ENCODE measurements at regions not wholly inside any gene's neighbourhood (a gene's known extent, or its start where the extent isn't known, plus 50 kb on each side); places are given as distances from the start of the nearest gene placed in this dataset.
A peak's percentile ranks its signal among the peaks of the same experiment; 100 is the strongest.
"Not testable (repeated sequence)": the region's sequence is repeated elsewhere in the genome, so short reads cannot be mapped to it uniquely, and the experiment has no call there.

DNA sequence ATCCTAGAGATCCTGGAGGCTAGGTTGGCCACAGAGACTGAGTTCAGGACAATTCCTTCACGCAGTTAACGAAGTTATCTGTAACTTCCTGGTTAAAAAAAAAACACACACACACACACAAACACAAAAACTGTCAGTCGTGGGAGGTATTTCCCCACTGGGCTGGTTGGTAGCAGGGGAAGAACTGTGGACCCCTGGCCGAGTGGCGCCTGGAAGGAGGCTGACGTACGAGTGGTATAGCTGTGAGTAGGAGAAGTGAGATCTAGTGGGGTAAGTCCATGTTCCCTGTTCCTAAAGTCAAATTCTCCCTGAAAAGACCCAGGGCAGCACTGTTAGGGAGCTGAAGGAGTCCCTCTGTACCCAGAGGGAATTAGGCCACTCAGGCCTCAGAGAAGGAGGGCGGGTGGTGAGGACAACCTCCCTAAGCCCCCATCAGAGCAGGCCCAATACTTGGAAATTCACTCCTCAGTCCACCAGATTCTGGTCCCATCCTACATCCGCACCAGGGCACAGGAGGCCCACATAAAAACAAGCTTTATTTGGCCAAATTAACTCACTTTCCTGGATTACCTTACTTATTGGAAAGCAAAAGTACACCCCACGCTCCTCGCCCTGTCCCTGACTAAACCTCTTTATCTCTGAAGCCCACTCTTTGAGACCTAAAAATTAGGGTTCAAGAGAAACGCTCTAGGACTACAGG is 108.3 kb upstream of the FOXD4L5 start:
- not testable (repeated sequence) for DNase-seq

DNA sequence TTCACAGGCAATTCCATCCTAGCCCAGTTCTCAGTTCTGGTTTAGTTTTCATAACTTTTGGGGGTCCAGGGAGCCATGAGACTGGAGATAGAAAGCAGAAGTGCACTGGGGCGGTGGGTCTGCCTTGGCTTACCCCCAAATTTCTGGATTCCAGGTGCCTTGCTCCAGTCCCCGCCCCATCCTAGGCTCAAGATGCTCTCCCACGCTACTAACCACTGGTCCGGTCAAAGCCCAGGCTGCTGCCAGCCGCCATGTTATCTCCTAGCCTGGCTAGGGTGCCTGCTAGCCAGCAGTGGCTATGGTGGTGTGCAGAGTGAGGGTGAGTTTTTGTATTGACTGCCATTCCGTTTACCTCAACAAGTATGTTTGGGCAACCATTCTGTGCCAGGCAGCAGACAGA is 107.6 kb upstream of the FOXD4L5 start:
- not testable (repeated sequence) for DNase-seq

DNA sequence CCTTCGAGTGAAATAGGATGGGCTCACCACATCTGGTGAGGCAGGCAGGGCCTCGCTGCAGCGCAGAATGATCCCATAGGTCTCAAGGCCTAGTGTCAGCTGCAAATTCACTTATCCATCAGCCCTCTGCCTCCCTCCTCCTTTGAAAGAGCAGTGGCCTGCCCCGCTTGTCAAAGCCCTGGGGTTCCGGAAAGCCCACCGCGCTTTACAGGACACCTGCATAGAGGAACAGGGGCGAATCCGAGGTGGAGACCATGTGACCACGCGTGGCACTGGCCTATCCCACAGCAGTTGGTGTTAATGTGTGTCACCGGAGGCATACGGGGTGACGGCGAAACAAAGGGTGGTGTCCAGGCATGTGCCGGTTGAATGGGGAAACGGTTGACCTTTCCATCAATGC is 104.7 kb upstream of the FOXD4L5 start:
- not testable (repeated sequence) for DNase-seq

DNA sequence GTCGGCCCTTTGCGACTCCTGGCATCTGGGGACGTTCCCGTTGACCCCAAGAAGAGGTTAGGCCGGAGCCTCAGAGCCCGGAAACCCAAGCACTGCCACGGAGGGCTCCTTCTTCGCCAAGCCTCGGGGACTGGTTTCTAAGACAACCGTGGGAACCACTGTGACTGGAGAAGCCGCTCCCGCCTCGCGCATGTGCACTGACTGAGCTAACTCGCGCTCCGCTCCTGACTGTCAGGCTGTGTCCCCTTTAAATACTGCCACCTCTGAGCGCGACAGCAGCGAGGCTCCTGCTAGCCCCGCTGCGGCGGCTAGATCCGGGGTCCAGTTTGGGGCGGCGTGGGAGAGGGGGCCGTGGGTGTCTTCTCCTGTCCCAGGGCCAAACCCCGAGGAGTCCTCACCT is 104.2 kb upstream of the FOXD4L5 start:
- not testable (repeated sequence) for DNase-seq

DNA sequence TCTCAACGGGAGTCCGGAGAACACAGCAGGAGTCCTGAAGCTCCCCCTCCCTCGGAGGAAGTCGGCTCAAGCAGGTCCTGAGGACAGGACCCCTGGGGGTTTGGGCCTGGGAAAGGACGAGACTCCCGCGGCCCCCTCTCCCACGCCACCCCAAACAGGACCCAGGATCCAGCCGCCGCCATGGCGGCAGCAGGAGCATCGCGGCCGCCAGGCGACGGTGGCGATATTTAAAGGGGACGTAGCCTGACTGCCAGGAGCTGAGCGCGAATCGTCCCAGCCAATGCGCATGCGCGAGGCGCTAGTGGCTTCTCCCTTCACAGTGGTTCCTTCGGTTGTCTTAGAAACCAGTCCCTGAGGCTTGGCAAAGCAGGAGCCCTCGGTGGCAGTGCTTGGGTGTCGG is 101.7 kb upstream of the FOXD4L5 start:
- DNase-seq: peak; percentile 68 to 69

DNA sequence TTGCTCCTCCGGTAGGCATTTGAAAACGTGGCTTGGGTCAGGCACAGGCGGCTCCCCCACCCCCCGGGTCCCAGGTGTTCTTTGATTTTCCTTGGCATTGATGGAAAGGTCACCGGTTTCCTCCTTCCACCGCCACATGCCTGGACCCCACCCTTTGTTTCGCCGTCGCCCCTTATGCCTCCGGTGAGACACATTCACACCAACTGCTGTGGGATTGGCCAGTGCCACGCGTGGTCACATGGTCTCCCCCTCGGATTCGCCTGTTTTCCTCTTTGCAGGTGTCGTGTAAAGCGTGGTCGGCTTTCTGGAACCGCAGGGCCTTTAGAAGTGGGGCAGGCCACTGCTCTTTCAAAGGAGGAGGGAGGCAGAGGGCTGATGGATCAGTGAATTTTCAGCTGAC is 101.2 kb upstream of the FOXD4L5 start:
- not testable (repeated sequence) for DNase-seq

DNA sequence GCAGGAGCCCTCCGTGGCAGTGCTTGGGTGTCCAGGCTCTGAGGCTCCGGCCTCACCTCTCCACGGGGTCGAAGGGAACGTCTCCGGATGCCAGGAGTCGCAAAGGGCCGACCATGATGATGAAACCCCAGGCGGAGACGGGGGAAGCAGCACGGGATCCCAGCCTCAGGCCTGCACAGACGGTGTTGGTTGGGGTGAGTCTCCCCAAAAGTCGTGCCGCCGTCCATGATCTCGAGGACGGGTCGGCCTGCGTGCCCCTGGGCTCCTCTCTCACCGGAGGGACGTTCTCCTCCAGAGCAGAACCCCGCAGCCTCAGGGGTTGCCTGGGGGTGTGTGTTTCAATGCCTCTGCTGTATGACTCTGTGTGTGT is 100.6 kb upstream of the FOXD4L5 start:
- not testable (repeated sequence) for DNase-seq

DNA sequence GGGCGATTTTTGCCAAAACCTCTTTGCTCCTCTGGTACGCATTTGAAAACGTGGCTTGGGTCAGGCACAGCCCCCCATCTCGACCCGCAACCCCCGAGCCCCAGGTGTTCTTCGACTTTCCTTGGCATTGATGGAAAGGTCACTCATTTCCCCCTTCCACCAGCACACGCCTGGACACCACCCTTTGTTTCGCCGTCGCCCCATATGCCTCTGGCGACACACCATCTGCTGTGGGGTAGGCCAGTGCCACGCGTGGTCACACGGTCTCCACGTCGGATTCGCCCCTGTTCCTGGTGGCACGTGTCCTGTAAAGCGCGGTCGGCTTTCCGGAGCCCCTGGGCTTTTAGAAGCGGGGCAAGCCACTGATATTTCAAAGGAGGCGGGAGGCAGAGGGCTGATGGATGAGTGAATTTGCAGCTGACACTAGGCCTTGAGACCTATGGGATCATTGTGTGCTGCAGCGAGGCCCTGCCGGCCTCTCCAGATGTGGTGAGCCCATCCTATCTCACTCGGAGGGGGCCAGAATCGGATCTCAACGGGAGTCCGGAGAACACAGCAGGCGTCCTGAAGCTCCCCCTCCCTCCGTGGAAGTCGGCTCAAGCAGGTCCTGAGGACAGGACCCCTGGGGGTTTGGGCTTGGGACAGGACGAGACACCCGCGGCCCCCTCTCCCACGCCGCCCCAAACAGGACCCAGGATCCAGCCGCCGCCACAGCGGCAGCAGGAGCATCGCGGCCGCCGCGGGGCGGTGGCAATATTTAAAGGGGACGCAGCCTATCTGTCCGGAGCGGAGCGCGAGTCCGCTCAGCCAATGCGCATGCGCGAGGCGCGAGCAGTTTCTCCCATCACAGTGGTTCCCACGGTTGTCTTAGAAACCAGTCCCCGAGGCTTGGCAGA is 100.0 kb upstream of the FOXD4L5 start:
- DNase-seq: not testable (repeated sequence)

DNA sequence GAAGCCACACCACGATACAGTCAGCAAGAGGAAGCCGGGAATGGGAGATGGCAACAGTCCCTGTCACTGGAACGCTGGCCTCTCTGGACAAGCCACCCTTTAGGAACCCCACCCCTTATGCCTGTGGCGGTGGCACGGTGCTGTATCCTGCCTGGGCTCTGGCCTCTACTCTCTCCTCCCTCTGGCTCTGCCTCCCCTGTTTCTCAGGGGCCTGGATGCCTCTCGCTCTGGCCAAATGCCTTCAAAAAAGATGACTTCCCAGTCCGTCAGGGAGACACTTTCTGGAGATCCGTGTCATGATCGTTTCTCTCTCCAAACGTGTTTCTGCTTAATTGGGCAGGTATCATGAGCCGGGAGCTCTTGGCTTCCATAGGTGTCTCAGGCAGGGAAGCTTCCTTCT is 99.1 kb upstream of the FOXD4L5 start:
- not testable (repeated sequence) for DNase-seq

DNA sequence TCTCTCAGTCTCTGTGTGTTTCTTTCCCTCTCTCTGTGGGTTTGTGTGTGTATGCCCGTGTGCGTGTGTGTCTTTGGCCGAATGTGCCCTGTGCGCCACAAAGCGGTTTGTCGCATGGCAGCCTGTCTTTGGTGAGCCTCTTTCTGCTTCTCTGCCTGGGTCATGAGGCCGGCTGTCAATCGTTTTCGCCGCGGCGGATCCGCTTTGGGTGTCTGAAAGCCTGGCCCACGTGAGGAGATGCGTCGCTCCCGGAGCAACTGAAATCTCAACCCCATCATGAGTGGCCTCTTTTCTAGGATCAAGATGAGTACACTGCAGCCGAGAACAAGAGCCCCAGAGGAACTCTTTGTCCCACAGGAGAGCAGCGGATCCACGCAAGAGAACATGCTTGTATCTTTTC is 98.6 kb upstream of the FOXD4L5 start:
- not testable (repeated sequence) for DNase-seq

DNA sequence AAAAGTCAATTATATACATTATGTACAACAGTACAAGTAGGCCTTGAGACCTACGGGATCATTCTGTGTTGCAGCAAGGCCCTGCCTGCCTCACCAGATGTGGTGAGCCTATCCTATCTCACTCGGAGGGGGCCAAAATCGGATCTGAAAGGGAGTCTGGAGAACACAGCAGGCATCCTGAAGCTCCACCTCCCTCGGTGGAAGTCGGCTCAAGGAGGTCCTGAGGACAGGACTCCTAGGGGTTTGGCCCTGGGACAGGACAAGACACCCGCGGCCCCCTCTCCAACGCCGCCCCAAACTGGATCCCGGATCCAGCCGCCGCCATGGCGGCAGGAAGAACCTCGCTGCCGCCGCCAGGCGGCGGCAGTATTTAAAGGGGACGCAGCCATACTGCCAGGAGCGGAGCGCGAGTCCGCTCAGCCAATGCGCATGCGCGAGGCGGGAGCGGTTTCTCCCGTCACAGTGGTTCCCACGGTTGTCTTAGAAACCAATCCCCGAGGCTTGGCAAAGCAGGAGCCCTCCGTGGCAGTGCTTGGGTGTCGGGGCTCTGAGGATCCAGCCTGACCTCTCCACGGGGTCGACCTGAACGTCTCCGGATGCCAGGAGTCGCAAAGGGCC is 97.8 kb upstream of the FOXD4L5 start:
- DNase-seq: not testable (repeated sequence)

Measured in stimulated activated CD4-positive, alpha-beta T cell treated with anti-CD3 and anti-CD28 coated beads, Interleukin-4, amount 100 ng/mL, for 4 hours (primary cell).